Glomerular visceral epithelial cell (primary cell): ENCODE measurements at regions not wholly inside any gene's neighbourhood (a gene's known extent, or its start where the extent isn't known, plus 50 kb on each side); places are given as distances from the start of the nearest gene placed in this dataset.
"Not testable (repeated sequence)": the region's sequence is repeated elsewhere in the genome, so short reads cannot be mapped to it uniquely, and the experiment has no call there.

ENCODE experiments used
- DNase-seq: peaks from one replicate; pipeline ENCODE4 v3.0.0-alpha.2; 2016; ENCODE audit errors: extremely low spot score

- no peak for DNase-seq
These were observed 226.9 kb upstream of the KYNU start for GRCh38 chr2:142650601-142651000.

DNA sequence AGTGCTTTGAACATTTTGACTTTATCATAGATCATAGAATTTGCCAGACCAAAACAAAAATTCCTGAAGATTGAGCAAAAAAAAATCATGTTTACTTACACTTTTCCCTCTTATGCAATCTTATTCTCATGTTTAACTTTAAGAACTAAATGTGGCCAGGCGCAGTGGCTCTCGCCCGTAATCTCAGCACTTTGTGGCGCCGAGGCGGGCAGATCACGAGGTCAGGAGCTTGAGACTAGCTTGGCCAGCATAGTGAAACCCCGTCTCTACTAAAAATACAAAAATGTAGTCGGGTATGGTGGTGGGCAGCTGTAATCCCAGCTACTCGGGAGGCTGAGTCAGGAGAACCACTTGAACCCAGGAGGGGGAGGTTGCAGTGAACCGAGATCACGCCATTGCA is 227.9 kb upstream of the KYNU start:
- no peak for DNase-seq

DNA sequence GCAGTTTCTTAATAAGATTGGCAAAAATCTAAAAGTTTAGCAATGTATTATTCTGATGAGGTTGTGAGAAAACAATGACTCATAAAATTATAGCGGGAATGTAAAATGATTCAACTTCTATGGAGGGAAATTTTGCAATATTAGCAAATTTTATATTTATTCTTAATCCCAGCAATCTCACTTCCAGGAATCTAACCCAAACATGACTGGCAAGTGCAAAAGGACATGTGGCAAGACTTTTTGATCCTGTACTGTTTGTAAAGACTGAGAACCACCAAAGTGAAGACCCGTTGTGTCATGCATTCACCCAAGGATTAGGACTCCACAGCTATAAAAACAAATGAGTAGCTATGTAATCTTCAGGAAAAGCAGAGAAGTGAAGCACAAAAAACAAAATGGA is 234.8 kb upstream of the KYNU start:
- DNase-seq = no peak

DNA sequence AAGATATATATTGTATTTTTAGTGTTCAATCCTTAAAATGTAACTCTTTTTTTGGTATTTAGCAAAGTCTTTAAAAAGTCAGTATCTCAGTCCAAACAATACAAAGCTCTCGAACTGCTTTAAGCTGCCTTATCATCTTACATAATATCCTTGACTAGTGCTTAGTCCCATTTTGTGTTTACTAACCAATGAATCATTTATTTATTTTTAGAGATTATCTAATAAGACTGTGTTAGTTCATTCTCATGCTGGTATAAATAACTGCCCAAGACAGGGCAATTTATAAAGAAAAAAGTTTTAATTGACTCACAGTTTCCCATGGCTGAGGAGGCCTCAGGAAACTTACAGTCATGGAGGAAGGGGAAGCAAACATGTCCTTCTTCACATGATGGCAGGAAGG is 248.3 kb upstream of the KYNU start:
- no peak for DNase-seq

DNA sequence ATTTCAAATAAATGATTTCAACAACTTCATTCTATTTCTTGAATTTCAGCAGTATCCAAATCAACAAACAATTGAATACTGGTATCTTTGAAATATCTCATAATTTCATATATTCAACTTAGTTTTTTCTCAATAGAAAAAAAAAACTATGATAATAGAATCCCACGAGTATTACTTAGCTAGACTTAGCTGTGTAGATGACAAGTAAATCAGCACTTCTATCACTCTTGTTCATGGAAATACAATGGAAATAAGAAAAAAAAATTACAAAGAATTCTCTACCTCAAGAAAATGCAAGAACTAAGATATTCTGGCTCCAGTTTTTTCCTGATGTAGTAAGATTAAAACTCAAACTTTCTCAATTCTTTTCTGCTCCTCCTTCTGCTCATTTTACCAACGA is 256.2 kb upstream of the KYNU start:
- DNase-seq = no peak

GRCh38 chr2:142617461-142617860 is 260.0 kb upstream of the KYNU start:
- no peak for DNase-seq

DNA sequence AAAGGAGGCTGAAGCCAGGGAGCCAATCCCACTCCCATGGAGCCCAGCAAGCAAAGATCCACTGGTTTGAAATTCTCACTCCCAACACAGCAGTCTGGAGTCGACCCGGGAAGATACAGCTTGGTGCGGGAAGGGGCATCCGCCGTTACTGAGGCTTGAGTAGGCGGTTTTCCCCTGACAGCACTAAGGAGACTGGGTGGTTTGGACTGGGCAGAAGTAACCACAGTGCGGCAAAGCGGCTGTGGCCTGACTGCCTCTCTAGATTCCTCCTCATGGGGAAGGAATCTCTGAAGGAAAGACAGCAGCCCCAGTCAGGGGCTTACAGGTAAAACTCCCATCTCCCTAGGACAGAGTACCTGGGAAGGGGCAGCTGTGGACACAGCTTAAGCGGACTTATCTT is 261.6 kb upstream of the KYNU start:
- DNase-seq = no peak

GRCh38 chr2:142613193-142613592 is 264.3 kb upstream of the KYNU start:
- DNase-seq = not testable (repeated sequence)

GRCh38 chr2:142605421-142605820 is 272.0 kb upstream of the KYNU start:
- no peak for DNase-seq

DNA sequence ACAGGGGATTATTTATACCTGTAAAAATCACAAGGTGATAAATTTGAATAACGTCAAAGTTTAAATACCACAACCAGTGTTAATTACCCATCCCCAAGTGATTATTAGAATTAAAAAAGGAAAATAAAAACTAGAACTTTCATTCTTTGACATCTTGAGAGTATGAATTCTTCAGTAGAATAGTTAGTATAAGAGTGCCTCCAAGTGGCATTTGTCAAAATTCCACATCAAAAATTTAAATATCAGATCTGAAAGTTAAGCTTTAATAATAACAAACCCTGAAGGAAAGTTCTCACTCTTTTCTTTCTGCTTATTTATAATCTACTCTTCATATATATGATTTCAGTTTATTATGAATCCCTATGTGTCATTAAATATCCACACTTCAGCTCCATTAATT is 273.7 kb upstream of the KYNU start:
- DNase-seq = peak; percentile 6

DNA sequence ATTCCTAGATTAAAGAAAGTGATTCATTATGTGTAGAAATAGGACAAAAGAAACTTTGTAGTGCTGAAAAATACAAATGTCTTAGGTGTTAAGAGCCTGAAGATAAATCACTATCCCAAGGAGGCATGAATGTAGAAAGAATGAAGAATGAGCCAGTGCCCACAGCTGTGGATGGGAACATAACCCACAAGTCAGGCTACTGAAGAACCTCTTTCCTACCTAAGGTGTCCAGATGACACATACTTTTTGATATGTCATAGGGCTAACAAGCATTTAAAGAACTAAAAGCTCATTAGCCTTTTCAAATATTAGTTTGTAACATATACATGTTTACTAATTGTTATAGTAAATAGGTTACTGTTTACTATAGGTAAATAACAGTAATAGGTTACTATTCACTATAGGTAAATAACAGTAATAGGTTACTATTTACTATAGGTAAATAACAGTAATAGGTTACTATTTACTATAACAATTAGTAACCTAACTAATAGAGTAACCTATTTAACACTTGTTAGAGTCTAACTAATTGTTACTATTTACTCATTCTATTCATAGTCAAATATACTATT is 275.0 kb upstream of the KYNU start:
- no peak for DNase-seq

DNA sequence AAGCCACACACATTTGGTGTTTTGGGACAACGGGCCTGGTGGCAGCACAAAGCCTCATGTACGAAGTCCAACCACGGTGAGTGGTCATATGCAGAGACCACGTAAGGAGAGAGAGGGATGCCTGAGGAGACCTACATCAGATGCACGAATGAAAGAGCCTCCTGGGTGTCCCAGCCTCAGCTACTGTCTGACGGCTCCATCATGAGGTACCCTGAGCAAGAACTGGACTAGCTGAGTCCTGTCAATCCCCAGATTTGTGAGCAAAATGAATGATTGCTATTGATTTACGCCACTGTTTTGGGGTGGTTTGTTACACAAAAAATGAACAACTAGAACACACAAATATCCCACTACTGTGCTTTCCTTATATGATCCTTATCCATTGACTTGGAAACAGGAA is 275.7 kb upstream of the KYNU start:
- DNase-seq = no peak

DNA sequence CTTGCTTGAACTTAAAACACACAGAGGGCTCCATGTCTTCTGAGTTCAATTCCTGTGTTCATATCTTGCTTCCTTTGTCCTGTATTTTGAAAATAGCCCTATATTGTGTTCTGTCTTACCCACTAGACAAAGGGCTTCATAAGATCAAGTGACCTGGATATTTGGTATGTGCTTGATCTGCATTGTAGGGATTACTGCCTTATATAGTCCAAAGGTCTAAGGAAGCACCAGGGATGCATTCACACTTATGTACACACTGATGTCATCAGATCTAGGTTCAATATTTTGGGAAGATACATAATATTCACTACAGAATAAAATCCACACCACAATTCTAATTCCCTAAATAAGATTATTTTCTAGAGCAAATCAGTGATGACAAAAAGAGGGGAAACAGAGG is 278.0 kb upstream of the KYNU start:
- no peak for DNase-seq

- no peak for DNase-seq
These were observed 278.6 kb upstream of the KYNU start for GRCh38 chr2:142598846-142599245.

- DNase-seq = no peak
These were observed 281.0 kb upstream of the KYNU start for GRCh38 chr2:142596334-142597088.

- DNase-seq = no peak
These were observed 282.5 kb upstream of the KYNU start for GRCh38 chr2:142594935-142595334.

GRCh38 chr2:142592171-142592570 is 285.3 kb upstream of the KYNU start:
- DNase-seq = no peak

- no peak for DNase-seq
These were observed 286.0 kb upstream of the KYNU start for GRCh38 chr2:142591420-142591819.

DNA sequence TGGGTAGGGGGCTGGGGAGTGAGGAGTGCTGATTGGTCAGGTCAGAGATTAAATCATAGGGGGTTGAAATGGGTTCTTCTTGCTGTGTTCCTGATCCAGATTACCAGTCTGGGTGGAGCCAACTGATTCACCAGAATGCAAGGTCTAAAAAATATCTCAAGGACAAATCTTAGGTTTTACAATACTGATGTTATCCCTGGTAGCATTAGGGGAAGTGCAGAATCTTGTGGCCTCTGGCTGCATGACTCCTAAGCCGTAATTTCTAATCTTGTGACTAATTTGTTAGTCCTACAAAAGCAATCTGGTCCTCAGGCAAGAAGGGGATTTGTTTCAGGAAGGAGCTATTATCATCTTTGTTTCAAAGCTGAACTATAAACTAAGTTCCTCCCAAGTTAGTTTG is 289.2 kb upstream of the KYNU start:
- DNase-seq = no peak

DNA sequence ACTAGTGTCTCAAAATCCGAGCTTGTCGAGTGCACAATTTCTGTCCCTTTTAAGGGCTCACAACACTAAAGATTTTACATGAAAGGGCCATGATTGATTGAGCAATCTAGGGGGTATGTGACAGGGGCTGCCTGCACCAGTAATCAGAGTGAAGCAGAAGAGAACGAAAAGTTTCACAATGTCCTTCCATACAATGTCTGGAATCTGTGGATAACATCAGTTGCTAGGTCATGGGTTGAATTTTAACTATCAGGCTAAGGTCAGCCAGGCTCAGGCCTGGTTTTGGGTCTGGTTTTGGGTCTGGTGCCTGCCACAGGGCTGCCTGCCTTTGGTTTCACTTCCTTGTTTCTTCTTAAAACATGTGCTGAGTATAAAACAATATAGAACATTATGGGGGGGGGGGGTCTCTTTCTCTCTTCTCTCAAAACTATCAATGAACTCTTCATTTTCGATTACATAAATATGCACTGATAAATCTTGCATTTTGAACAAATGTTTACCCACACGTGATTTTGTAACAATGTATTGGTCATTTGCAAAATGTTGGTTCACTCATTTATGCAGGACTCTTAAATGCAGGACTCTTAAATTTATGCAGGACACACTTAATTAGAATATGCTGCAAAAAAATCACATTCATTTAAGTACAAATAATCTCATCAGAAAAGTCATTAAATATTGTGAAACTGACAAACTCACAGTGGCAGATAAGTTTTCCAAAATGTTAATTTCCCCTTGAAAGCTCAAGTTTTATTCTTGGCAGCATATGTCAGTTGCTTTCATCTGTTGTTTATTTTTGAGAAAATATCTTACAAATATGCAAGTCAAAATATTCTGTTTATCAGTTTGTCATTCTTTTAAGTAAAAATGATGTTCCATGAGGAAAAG is 290.5 kb upstream of the KYNU start:
- DNase-seq = no peak

DNA sequence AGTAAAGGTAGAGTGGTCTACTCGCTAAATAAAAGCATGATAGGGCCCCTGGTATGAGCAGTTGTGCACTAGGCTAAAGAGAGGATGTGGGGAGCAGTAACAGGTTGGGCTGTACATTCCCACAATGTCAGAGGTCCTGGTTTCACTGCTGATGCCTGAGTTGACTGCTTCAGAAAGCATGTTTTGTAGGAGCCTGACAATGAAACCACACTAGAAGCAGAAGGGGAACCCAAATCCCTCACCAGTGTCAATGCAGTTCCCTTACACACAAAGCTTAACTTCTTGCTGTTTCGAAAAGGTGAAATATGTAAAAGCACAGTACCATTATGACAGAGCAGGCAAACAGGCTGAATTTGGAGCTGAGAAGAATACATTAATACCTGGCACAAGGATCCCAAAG is 291.7 kb upstream of the KYNU start:
- DNase-seq = no peak

DNA sequence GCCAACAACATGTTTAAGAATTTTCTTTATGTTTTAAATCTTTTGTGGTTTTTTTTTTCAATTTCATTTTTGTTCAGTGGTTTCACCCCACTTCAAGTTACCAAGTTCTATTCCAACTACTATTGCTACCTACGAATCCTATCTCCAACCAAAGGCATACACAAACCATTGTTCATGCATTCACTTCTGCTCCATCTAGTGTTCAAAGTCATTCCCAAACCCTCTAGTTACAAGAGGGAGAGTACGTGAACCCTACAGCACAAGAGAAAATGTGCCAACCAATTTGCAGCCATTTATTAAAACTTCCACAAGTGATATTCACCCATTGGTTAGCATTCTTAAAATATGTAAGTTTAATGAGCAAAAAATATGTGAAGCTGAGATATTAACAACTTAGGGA is 295.1 kb upstream of the KYNU start:
- no peak for DNase-seq

DNA sequence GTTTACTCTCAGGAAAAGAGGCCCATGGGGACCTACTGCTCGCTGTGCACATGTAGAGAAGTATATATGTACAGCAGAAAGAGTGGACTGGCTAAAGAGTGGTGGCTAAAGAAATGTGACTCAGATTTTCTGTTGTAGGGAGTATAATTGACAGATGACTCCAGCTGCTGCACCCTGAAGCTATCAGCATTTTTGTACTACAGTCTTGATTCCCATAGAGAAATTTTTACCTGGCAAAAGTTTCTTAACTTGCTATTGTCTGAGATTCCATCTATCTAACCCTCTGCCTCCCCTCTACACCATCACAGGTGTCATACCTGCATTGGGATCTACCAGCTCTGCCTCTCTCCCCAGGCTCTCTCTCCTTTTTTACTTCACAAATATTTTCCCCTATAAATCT is 296.0 kb upstream of the KYNU start:
- no peak for DNase-seq
